ENCODE measurements at regions not wholly inside any gene's neighbourhood (a gene's known extent, or its start where the extent isn't known, plus 50 kb on each side); places are given as distances from the start of the nearest gene placed in this dataset.

- TF ChIP-seq CHD7 (IDR thresholded peaks at IDR 0.05; ENCODE audit: insufficient replicate concordance, low read length) (no peak), CEBPB (IDR thresholded peaks at IDR 0.05; ENCODE audit: low read depth, low read length) (no peak), EZH2 (IDR thresholded peaks at IDR 0.05; ENCODE audit: low read depth, low read length, severe bottlenecking) (no peak), CHD1 (IDR thresholded peaks at IDR 0.05; ENCODE audit: low read depth, low read length) (no peak), MAX (IDR thresholded peaks at IDR 0.05) (no peak), CTBP2 (IDR thresholded peaks at IDR 0.05; ENCODE audit: borderline replicate concordance, insufficient read depth, insufficient read length, low read length) (no peak), BCL11A (IDR thresholded peaks at IDR 0.05; ENCODE audit: low read depth in 2 of 2, low read length in 2 of 2) (no peak), ZNF274 (IDR thresholded peaks at IDR 0.05; ENCODE audit: borderline replicate concordance, extremely low read depth, low read length) (no peak), EP300 (IDR thresholded peaks at IDR 0.05; ENCODE audit: borderline replicate concordance in 1 of 2, low read depth in 2 of 2, low read length in 2 of 2) (no peak), SP1 (IDR thresholded peaks at IDR 0.05; ENCODE audit: low read depth, low read length) (no peak), TEAD4 (IDR thresholded peaks at IDR 0.05; ENCODE audit: low read depth, low read length) (no peak)
Measured at GRCh38 chr7:19489162-19489820, 219.5 kb downstream of the POLR1F start (continued).

All from H1 (cell line).